Epithelial cell of proximal tubule (primary cell): ENCODE measurements at regions not wholly inside any gene's neighbourhood (a gene's known extent, or its start where the extent isn't known, plus 50 kb on each side); places are given as distances from the start of the nearest gene placed in this dataset.

Experiments
- DNase-seq: peaks from one replicate; pipeline ENCODE4 v3.0.0-alpha.2; 2011; ENCODE audit warnings: low read depth
- H3K4me3 ChIP-seq: 2 replicates; pipeline ENCODE4 v1.5.1; 2011; ENCODE audit warnings: low read depth, mild to moderate bottlenecking, low read length
- CTCF ChIP-seq: conservative IDR thresholded peaks from 2 replicates; pipeline ENCODE4 v1.5.1; 2012; ENCODE audit warnings: low read depth, mild to moderate bottlenecking, low read length

- no peak for TF ChIP-seq CTCF
- no peak overlapping the region for H3K4me3 ChIP-seq
- DNase-seq = no peak
These were observed 98.0 kb downstream of the ADAMTS15 start for GRCh38 chr11:130546438-130546837.

- DNase-seq = no peak
- TF ChIP-seq CTCF = no peak
- H3K4me3 ChIP-seq = no peak overlapping the region
These were observed 98.7 kb downstream of the ADAMTS15 start for GRCh38 chr11:130546901-130547694.

GRCh38 chr11:130547761-130548490, 99.5 kb downstream of the ADAMTS15 start:
- no peak for TF ChIP-seq CTCF
- H3K4me3 ChIP-seq = no peak overlapping the region
- no peak for DNase-seq

- H3K4me3 ChIP-seq = no peak overlapping the region
- no peak for DNase-seq
- no peak for TF ChIP-seq CTCF
These were observed 100.0 kb downstream of the ADAMTS15 start for GRCh38 chr11:130548491-130548833.

GRCh38 chr11:130549393-130549999, 101.1 kb downstream of the ADAMTS15 start:
- no peak for DNase-seq
- H3K4me3 ChIP-seq = no peak overlapping the region
- peak; percentile 12 for TF ChIP-seq CTCF

GRCh38 chr11:130550150-130550549, 101.7 kb downstream of the ADAMTS15 start:
- DNase-seq = no peak
- no peak for TF ChIP-seq CTCF
- no peak overlapping the region for H3K4me3 ChIP-seq
